ENCODE measurements at regions not wholly inside any gene's neighbourhood (a gene's known extent, or its start where the extent isn't known, plus 50 kb on each side); places are given as distances from the start of the nearest gene placed in this dataset.
"Not testable (repeated sequence)": the region's sequence is repeated elsewhere in the genome, so short reads cannot be mapped to it uniquely, and the experiment has no call there.

DNA sequence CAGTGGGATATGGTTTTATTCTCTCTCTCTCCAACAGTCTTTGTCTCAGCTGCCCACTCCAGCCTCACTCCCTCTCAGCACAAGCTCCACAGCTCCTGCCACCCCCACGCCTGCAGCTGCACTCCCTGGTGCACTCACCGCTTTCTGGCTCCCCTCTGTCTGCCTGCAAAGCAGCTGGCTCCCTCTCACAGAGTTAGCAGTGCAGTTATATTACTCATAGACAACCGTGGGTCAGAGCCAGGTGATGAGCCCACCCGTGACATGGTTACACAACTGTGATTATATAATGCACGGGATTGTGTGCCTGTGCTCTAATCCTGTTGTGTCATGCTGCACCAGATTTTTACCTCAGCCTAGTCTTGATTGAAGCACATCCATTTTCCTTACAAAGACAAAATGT is 276.9 kb upstream of the CHAC2 start:
- TF ChIP-seq EZH2 (IDR thresholded peaks at IDR 0.05; ENCODE audit: low read length) = no peak
- TF ChIP-seq, protein P1, sequence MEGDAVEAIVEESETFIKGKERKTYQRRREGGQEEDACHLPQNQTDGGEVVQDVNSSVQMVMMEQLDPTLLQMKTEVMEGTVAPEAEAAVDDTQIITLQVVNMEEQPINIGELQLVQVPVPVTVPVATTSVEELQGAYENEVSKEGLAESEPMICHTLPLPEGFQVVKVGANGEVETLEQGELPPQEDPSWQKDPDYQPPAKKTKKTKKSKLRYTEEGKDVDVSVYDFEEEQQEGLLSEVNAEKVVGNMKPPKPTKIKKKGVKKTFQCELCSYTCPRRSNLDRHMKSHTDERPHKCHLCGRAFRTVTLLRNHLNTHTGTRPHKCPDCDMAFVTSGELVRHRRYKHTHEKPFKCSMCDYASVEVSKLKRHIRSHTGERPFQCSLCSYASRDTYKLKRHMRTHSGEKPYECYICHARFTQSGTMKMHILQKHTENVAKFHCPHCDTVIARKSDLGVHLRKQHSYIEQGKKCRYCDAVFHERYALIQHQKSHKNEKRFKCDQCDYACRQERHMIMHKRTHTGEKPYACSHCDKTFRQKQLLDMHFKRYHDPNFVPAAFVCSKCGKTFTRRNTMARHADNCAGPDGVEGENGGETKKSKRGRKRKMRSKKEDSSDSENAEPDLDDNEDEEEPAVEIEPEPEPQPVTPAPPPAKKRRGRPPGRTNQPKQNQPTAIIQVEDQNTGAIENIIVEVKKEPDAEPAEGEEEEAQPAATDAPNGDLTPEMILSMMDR (optimal IDR thresholded peaks at IDR 0.05 in 1 of 3, IDR thresholded peaks at IDR 0.05 in 1 of 3, conservative IDR thresholded peaks at IDR 0.05 in 1 of 3; ENCODE audit: extremely low read depth in 1 of 3, insufficient read depth in 2 of 3, low read length in 3 of 3) = no peak

DNA sequence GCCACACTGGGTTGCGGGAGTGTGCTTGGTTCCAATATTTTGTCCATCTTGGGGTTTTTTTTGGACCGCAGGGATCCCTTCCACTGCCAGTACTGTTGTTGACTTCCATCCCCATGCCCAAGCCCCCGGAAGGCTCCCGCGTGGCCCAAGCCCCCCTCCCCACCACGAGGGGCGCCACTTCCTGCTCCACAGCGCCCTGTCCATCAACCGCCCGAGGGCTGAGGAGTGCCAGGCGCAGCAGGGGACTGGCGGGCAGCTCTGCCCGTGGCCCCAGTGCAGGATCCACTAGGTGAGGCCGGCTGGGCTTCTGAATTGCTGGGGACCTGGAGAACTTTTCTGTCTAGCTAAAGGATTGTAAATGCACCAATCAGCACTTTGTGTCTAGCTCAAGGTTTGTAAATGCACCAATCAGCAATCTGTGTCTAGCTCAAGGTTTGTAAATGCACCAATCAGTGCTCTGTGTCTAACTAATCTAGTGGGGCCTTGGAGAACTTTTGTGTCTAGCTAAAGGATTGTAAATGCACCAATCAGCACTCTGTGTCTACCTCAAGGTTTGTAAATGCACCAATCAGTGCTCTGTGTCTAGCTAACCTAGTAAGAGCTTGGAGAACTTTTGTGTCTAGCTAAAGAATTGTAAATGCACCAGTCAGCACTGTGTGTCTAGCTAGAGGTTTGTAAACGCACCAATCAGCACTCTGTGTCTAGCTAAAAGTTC is 281.3 kb upstream of the CHAC2 start:
- H3K27ac ChIP-seq (ENCODE audit: control insufficient read depth, insufficient read depth, low read length); H3K4me3 ChIP-seq (ENCODE audit: control insufficient read depth in 2 of 3, extremely low read depth in 1 of 3, insufficient read depth in 2 of 3, low read depth in 1 of 3, low read length in 3 of 3); H3K79me2 ChIP-seq (ENCODE audit: control insufficient read depth, insufficient read depth, low read length); H3K9ac ChIP-seq (ENCODE audit: control insufficient read depth, extremely low read depth, insufficient read depth, low read length); FAIRE-seq; H4K20me1 ChIP-seq (ENCODE audit: control insufficient read depth, extremely low read depth, insufficient read depth, low read length); H3K9me1 ChIP-seq (ENCODE audit: control insufficient read depth, extremely low read depth, insufficient read depth, low read length); dilution Hi-C loops (cut with MboI; ENCODE audit: extremely low pct_ligation_motif_present, low sequenced_read_pairs); H3K4me2 ChIP-seq (ENCODE audit: control insufficient read depth, extremely low read depth, insufficient read depth, low read depth, low read length); DNase-seq (ENCODE audit: low read depth, low spot score); H3K27me3 ChIP-seq (ENCODE audit: control insufficient read depth, extremely low read depth, insufficient read depth, low read length); H3K4me1 ChIP-seq (ENCODE audit: control insufficient read depth, extremely low read depth, insufficient read depth, low read length); H2AFZ ChIP-seq (ENCODE audit: control insufficient read depth, low read length); H3K9me3 ChIP-seq (ENCODE audit: control insufficient read depth, low read depth, low read length); H3K36me3 ChIP-seq (ENCODE audit: control insufficient read depth in 2 of 2, extremely low read depth in 1 of 2, insufficient read depth in 2 of 2, low read length in 2 of 2): not testable (repeated sequence)

More for the DNA sequence above, 276.9 kb upstream of the CHAC2 start:
- H3K79me2 ChIP-seq (ENCODE audit: control insufficient read depth, insufficient read depth, low read length) = no peaks in the 10 kb centered on the region
- H3K9ac ChIP-seq (ENCODE audit: control insufficient read depth, extremely low read depth, insufficient read depth, low read length) = no peak overlapping the region
- H3K27ac ChIP-seq (ENCODE audit: control insufficient read depth, insufficient read depth, low read length) = no peak overlapping the region
- FAIRE-seq (no peak), DNase-seq (ENCODE audit: low read depth, low spot score) (no peak)
- no peaks in the 10 kb centered on the region for H3K9me3 ChIP-seq (ENCODE audit: control insufficient read depth, low read depth, low read length)
- no peak overlapping the region for H3K4me3 ChIP-seq (ENCODE audit: control insufficient read depth in 2 of 3, extremely low read depth in 1 of 3, insufficient read depth in 2 of 3, low read depth in 1 of 3, low read length in 3 of 3)
- no peaks in the 10 kb centered on the region for H3K27me3 ChIP-seq (ENCODE audit: control insufficient read depth, extremely low read depth, insufficient read depth, low read length)
- no peaks in the 10 kb centered on the region for H3K4me1 ChIP-seq (ENCODE audit: control insufficient read depth, extremely low read depth, insufficient read depth, low read length)
- dilution Hi-C loops (cut with MboI; ENCODE audit: extremely low pct_ligation_motif_present, low sequenced_read_pairs) = no loop called here
- H3K9me1 ChIP-seq (ENCODE audit: control insufficient read depth, extremely low read depth, insufficient read depth, low read length) = no peaks in the 10 kb centered on the region
- H4K20me1 ChIP-seq (ENCODE audit: control insufficient read depth, extremely low read depth, insufficient read depth, low read length) = no peaks in the 10 kb centered on the region
- H3K36me3 ChIP-seq (ENCODE audit: control insufficient read depth in 2 of 2, extremely low read depth in 1 of 2, insufficient read depth in 2 of 2, low read length in 2 of 2) = no peaks in the 10 kb centered on the region
- no peak overlapping the region for H3K4me2 ChIP-seq (ENCODE audit: control insufficient read depth, extremely low read depth, insufficient read depth, low read depth, low read length)
- no peak overlapping the region for H2AFZ ChIP-seq (ENCODE audit: control insufficient read depth, low read length)
